Activated CD4-positive, alpha-beta T cell treated with anti-CD3 and anti-CD28 coated beads, Interleukin-2, Interleukin-6, amounts not matched to agents 100 ng/mL and 50 ng/mL, durations not matched to agents 16 hours and 8 hours (primary cell): ENCODE measurements at regions not wholly inside any gene's neighbourhood (a gene's known extent, or its start where the extent isn't known, plus 50 kb on each side); places are given as distances from the start of the nearest gene placed in this dataset.

ENCODE experiments used
- DNase-seq: peaks from one replicate; pipeline ENCODE4 v3.0.0-alpha.2; 2020

DNA sequence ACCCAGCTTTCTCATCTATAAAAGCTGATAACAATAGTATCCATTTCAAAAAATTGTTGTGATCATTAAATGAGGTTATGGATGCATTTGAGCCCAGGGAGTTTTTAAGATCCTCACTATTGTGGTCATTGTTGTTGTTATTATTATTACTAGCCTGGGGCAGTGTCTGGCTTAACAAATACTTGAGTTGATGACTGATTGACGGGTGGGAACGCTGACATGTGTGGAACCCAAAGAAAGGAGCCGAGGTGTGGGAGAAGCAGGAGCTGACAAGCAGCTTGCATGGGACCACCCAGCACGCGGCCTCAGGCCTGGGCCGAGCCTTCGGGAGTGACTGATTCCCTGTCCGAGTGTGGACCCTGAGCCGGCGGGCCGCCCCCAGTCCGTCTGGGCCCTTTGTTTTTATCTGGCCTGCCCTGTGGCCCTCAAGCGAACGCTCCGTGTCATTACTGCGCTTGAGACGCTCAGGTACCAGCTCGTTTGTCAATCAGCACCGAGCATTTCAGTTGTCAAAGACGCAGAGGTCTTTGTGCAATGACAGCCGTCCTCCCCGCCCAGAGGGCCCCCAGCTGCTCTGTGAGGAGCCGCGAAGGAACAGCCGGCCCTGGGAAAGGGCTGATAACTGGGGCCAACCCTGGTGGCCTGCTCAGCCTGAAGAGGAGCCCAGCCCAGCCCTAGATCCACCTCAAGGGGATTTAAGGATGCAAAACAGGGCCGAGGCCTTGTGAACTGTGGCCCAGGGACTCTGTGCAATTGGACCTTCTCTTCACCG is 132.9 kb upstream of the FOXF1 start:
- DNase-seq: no peak

GRCh38 chr16:86378128-86378527 is 132.2 kb upstream of the FOXF1 start:
- no peak for DNase-seq

DNA sequence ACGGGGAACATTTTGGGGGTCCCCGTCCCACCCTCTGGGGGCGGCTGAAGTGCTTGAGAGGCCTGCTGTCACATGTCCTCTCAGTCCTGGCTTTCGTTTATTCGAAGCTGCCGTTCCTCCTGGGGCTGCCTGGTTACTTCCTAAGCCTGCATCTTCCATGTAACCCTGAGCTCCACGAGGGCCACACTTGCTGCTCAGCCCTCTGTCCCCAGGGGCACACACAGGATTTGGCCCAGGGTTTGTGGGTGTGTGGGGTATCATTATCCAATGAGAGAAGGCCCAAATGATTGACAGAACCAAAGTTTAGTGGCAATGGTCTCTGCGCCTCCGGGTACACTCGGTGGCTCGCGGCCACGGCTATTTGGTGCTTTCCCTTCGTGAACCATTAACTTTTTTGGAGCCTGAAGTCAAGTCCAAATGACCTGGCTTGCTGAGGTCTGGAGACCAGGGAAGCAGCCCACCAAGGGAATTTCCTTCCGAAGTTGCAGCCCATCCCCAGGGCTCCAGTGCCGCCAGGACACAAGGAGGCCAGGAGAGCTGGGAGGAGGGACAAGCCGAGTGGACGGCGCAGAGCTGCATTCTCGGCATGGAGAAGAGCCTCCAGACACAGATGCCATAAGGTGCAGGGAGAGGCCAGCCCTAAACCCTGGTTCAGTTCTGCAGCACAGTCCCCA is 131.4 kb upstream of the FOXF1 start:
- no peak for DNase-seq

- DNase-seq: no peak
These were observed 130.9 kb upstream of the FOXF1 start for GRCh38 chr16:86379505-86379846.

- no peak for DNase-seq
These were observed 130.3 kb upstream of the FOXF1 start for GRCh38 chr16:86380030-86380429.

DNA sequence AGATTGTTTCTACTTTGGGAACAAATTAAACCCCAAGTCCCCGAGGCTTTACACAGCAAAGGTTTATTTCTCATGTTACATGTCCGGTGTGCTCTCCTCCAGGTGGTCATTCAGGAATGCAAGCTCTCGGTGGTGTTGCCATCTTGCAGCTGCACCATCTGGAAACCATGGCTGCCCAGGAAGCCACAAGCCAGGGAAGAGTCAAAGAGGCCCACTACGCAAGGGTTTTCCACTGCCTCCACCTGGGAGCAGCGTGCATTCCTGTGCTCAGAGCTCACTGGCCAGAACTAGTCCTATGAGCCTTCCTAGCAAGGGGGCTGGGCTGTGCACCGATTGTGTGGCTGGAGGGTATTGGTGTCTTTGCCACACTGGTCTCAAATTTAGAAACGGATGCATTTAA is 128.8 kb upstream of the FOXF1 start:
- DNase-seq: no peak

DNA sequence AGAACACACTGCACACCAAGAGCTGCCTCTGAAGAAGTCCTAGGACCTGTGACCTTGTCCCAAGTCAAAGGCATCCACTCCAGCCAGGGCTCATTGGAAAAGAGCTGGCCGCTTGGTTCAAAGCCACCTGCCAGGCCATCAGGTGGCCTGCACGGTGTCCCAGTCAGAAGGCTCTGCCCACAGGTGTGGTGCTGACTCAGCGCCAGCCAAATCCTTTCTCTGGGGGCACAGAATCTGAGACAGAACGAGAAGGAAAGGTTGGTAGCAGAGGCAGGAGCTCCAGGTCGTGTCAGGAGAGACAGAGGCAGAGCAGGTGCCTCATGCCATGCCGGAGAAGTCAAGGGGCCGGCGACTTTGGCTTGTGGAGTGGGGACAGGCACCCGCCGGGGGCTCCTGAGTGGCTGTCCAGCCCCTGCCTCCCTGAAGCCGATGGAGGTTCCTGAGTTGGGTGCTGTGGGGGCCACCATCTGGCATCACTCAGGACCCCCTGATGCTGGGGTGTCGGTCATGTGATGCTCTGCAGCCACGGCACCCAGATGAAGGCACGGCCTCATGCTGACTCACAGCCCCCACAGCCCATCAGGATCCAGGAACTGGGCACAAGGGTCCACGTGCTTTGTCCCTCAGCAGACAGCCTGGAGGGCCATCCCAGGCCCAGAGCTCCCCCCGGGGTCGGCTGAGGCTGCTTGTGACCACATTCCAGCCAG is 128.1 kb upstream of the FOXF1 start:
- no peak for DNase-seq

DNA sequence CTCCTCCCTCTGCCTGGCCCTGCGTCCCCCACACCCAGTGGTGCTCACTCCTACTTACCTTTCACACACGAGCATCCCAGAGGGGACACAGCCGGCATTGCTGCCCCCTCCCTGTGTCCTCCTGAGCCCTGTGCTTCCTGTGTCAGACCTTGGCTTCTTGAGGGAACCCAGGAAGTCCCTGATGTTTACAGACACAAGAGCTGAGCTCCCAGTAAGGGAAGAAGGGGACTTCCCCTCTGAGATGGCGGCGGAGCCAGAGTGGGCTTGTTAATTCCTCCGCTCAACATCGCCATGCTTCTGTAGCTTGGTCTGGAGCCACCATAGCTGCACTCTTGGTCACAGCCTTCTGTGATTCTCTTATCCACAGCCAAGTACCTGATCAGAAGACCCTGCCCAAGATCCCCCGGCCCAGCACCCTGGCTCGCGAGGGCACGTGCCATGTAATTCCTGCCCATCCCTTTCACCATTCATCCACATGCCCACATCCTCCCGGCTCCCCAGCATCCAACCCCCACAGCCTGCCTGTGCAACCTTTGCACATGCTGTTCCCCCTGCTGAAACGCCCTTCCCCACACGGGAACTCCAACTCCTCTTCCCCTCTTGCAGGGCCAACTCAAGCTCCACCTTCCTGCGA is 127.4 kb upstream of the FOXF1 start:
- DNase-seq: no peak

GRCh38 chr16:86383488-86384262 is 126.7 kb upstream of the FOXF1 start:
- DNase-seq: no peak

DNA sequence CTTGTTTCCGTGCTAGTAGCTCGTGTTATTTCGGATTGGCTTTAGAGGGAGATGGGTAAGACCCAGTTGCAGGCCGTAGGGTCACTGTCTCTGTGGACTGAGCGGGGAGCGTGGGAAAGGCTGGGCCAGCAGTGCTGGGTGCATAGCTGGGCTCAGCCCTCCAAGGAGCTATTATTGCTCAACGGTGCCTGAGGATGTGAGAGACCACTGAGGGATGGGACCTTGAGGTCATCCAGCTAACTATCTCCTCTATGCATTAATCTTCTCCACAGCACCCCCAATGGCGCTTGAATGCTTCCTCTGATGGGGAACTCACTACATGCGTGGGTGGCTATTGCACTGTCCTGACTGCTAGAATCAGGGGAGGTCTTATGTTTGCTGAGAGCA is 126.1 kb upstream of the FOXF1 start:
- DNase-seq: no peak

GRCh38 chr16:86384980-86385379 is 125.3 kb upstream of the FOXF1 start:
- no peak for DNase-seq

DNA sequence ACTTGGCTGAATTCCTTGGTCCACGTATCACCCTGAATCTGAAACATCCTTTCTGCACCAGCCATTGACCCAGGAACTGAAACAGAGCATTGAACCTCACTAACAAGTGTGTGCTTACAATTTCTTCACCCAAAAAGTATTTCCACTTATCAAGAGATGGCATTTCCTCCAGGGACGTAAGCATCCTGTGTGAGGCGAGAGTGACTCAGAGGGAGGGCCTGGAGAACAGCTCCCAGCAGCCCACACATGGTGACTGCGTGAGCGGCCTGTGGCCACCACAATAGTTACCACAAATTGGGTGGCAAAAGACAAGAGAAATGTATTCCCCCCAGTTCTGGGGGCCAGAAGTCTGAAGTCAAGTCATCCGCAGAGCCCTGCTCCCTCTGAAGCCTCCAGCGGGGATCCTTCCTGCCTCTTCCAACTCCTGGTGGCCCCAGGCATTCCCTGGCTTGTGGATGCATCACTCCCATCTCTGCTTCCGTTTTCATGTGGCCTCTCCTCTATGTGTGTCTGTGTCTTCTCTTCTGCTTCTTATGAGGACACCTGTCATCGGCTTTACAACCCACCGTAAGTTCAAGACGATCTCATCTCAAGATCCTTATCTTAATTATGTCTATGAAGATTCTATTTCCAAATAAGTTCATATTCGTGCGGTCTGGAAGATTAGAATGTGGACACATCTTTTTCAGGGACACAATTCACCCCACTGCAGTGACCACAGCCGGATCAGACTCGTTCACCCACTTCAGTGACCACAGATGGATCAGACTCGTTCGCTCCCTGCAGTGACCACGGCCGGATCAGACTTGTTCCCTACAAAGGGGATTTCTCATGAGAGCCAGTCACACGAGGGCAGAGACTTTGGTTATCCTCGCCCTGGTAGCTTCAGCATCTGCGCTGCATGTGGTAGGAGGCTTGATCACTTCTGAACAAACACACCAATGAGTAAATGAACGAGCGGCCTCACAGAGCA is 122.6 kb upstream of the FOXF1 start:
- DNase-seq: no peak

DNA sequence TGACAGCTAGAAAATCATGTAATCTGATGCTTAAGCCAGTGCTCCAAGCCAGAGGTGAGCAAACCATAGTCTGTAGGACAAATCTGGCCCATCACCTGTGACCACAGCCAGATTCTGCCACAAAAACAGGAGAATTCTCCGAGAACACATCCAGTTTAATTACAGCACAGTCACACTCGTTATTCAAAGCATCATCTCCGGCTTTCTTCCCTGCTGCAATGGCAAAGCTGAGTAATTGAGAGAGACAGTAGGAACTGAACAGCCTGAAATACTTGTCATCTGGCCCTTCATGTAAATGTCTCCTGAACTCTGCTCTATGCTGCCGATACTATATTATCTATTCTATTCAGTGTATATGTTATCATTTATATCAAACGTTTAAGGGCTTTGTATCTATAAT is 121.4 kb upstream of the FOXF1 start:
- DNase-seq: no peak

DNA sequence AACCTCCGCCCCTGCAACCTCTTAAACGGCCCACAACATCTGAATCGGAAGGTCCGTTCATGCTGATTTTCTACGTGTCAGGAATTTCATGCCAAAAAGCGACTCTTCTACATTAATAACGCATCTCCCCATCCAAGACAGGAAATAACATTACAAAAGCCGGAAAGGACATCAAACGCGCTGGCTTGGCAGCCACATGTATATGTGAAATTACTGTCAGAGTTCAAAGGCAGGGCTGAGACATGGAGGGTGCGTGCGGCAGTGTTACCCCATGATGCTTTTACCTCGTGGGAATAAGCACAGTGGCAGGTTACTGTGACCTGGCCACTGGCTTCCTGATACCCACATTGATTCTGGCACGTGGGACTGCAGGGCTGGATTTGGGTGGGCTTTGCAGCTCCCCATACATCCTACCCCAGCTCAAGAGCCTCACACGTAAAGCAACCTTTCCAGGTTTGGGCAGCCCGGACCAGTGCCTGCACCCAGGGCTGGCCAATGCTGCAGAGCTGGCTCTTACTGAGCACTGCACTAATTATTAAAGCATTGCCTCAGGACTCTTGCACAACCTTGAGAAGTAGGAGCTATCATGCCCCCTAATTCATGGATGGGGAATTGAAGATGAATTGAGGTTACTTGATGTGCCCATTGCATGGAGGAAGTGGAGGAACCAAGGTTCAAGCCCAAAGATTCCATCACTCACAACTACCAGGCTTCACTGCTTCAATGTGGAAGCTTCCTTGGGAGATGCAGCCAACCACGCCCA is 120.6 kb upstream of the FOXF1 start:
- DNase-seq: no peak

DNA sequence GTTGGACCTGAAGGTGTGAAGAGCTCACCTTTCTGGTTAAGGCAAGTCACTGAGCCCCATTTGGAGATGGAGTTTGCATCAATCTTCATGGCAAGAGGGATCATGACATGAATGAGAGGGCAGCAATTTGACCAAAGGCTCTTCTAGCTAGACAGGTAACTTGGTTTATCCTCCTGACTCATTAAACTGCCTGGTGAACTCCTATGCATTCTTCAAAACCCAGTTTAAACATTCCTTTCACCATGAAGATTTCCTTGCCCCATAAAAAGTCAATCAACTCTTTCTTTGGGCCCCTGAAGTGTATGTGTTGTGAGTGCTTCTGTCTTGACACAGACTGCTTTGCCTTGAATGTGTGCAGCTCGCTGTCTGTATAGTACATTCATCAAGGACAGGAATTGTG is 120.0 kb upstream of the FOXF1 start:
- no peak for DNase-seq

GRCh38 chr16:86391486-86391885 is 118.8 kb upstream of the FOXF1 start:
- DNase-seq: no peak

DNA sequence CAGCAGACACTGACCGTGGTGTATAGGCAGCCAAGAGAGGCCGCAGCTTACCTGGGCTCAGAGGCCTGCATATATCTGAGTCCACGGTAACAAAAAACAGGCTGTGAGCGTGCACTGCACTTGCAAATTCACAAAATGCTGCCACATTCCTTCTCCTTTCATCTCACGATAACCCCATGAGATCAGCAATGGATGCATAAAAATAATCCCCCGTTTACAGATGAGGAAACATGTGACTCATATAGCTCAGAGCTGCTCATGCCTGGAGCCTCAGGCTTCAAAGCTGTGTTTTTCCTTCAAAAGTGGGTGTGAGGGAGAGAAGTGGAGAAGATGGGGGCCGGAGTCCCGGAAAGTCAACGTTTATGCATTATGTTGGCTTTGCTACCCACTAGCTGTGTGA is 118.3 kb upstream of the FOXF1 start:
- DNase-seq: no peak

DNA sequence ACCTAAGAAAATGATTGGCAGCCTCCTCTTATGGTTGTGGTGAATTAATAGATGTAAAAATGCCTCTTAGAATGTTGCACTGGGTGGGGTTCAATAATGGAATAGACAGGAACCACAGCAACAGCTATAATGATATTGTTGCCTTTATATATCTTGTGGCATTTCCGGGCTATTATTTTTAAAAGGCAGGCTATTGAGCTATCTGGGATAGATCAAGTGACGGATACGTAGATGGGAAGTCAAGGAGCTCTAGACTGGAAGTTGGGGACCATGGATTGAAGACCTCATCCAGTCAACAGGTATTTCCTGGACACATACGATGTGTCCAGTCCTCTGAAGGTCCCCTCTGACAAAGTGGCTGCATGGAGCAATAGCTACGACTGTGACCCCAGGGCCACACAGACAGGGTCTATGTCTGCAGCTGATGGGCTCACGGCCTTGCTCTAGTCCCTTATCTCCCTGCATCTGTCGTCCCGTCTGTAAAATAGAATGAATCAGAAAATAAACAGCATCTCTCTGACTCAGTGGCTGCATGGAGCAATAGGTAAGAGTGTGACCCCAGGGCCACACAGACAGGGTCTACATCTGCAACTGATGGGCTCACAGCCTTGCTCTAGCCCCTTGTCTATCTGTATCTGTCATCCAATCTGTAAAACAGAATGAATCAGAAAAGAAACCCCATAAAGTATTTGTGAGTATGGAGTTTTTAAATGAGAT is 117.7 kb upstream of the FOXF1 start:
- no peak for DNase-seq

DNA sequence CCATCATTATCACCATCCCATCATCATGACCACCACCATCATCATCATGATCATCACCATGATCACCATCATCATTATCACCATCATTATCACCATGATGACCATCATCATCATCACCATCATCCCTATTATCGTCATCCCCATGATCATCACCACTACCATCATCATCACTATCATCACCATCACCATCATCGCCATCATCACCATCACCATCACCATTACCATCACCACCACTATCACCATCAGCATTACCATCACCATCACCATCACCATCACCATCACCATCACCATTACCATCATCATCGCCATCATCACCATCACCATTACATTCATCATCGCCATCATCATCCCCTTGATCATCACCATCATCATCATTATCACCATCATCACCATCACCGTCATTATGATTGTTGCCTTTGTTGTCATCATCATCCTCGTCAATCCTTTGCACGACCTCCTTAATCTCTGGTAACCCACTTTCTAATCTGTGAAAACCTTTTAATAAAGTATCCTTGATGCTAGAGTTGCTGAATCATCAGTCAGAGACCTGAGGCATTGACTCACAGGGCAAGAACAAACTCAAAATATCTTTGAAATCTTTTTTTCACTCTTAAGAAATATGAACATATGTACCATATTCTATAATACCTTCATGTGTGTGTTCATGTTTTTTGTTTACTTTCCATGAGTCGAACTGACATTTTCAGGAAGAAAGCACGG is 116.3 kb upstream of the FOXF1 start:
- DNase-seq: no peak

DNA sequence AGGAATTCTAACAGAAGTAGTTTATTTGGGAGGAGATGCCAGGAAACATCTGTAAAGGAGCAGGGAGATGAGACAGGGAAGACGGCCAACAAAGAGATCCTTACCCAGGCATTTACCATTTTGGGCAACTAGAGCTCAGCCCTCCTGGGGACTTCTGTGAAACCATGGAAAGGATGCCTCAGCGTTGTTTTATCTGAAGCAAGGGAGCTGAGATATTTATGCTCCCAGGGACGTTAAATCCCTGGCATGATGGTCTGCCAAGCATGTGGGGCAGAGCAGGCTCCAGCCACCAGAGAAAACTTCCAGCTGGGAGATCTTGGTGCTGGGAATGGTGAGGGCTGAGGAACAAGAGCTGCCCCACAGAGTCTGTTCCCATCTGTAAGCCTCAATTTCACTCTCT is 114.8 kb upstream of the FOXF1 start:
- DNase-seq: no peak
